ENCODE measurements at regions not wholly inside any gene's neighbourhood (a gene's known extent, or its start where the extent isn't known, plus 50 kb on each side); places are given as distances from the start of the nearest gene placed in this dataset.
"Not testable (repeated sequence)": the region's sequence is repeated elsewhere in the genome, so short reads cannot be mapped to it uniquely, and the experiment has no call there.

DNA sequence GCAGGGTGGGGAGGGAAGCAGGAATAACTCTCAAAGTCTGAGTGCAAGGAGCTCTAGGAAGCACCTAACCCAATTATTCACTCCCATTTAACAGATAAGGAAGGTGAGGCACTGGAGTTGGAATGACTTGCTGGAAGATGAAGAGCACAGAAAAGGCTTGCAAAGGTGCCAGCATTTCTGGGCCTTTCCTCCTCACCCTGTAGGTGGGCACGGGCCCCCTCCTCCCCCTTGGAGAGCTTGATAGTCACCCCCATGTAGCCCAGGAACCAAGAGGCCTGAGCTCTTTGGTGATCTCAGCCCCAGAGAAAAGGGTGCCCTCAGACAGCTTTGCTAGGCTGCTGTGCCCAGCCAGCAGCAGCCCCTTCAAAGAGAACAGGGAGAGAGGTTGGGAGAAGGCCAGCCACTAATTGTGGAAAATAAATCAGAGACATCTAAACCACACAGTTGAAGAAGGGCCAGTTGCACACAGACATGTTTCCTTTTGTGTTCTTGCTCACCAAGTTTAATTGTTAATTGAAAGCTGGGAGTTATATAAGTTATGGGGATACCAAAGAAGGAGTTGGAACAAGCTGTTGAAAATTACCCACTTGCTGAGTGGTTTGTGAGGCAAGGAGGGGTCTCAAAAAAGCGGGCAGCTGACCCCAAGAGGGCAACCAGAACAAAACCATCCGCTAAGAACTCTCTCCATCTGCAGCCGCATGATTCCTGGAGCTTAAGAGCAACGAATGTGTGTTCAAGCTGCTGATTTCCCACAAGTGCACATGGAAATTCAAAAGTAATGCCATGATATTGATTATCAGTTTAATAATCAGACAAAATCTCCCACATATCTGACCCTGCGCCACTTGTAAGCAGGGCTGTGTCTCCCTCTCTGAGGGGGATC is 77.0 kb downstream of the MRPL14 start:
- DNase-seq = peak; percentile 46

DNA sequence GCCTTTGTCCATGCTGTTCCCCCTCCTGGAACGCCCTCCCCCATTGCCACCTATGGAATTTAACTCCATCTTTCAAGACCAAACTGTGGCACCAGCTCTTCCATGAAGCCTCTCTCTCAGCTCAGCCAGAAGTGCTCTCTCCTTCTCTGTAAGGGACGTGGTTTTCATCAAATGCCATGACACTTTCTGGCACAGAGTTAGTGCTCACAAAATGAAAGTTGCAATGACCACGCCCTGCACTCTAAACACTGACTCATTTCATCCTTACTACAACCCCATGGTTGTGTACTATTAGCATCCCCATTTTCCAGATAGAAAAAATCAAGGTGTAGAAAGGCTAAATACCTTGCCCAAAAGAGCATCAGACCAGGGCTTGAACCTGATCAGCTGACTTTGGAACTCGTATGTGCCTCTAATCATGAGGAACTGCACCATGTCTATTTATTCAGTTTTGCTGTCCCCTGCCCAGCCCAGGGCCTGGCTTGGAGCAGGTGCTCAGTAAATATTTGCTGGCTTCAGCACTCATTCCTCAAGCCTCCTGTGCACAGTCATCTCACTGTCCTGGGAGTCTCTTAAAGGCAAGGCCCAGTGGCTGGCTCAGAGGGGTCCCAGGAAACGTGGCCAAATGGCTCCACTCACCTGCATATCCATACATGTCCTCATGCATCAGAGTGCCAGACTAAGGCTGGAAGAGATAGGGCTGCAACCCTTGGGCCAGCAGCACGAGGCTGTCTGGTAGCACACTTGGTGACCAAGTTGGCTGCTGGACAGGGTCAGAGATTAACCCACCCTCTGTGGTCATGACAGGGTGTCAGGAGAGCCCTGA is 77.9 kb downstream of the MRPL14 start:
- DNase-seq = peak; percentile 58

DNA sequence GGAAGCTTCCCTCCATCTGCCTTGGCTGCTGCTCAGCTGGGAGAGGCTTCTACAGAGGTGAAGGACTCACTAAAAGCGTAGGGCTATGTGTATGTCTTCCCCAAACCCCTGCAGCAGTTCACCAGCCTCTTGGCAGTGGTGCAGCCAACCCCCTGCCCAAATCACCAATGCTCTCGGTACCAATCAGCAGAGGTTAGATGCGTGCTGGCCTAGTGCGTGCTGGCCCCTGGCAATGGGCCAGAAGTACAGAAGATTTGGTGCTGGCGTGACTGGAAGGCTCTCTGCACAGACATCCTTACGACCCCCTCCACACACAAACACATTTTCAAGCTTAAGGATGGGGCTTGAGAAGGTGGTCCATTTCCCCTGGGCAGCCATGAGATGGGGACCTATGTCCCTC is 79.0 kb downstream of the MRPL14 start:
- no peak for DNase-seq

DNA sequence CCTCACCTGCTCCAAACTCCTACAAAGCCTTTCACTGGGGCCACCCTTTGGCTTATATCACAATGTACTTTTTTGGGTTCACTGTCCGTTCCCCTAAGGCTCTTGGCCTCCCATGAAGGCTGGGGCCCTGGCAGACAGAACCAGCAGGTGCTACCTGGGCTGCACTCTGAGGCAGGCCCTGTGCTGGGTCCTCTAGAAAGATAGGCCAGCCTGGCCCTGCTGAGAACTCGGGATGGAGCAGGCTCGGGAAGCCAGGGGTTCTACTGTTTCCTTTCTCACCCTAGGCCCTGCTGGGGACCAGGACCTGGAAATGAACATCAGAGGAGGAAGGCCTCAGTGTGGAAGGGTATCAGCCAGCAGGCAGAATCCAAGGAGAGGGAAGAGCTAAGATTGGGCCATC is 79.5 kb downstream of the MRPL14 start:
- DNase-seq = no peak

DNA sequence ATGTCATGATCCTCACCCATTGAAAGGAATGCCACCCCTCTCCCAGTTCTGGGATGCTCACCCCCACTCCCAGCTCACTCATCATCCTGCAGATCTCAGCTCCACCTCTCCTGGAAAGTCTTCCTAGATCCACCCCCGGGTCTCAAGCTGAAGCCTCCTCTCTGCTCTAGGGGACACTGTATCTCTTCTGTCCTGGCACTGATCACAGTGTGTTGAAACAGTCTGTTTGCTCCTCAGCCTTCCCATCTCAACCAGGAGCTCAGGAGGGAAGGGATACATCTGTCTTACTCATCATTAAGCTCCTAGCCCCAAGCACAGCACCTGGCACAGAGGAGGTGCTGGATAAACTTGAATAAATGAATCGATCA is 80.1 kb downstream of the MRPL14 start:
- no peak for DNase-seq

DNA sequence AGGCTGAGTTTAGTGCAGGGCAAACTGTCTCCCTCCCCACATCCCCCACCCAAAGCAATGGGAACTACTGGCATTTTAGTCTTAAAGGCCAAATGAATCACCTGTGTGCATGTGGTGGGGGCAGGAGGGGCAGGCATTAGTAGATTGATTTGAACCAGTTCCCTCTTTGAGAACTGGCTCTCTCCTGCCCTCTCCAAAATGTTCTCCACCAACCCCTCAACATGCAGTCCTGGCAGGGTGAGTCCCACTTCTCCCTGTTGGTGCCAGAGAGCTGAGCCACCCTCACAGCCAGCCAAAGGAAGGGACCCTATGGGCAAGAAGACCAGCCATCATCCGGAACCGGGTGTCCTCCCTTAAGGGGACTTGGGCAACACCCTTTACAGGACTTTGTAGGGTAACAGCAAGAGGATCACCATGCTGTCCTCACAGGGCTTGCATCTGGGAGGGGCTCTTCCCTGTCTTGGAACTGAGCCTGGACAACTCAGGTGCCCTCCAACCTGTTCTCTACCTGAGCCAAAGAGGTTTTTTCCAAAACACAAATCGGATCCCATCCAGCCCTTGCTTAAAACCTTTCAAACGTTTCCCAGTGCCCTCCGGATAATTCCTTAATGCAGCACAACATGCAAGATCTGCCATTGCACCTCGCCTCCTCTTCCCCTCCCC is 80.6 kb downstream of the MRPL14 start:
- no peak for DNase-seq

DNA sequence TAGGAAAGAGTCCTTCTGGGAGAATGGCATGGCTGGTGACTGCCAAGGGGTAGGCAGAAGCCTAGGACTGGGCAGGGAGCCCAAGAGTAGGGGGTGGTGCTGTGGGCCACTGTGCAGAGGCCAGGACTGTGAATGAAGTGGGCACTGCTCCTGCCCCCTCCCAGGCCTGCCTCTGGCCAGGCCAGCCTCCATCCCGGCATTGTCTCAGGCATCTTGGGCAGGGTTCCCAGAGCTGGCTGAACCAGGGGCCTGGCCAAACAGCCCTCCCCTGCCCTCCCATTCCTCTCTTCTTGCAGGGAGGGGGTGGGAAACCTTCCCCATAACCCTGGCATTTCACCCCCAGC is 81.6 kb downstream of the MRPL14 start:
- no peak for DNase-seq

DNA sequence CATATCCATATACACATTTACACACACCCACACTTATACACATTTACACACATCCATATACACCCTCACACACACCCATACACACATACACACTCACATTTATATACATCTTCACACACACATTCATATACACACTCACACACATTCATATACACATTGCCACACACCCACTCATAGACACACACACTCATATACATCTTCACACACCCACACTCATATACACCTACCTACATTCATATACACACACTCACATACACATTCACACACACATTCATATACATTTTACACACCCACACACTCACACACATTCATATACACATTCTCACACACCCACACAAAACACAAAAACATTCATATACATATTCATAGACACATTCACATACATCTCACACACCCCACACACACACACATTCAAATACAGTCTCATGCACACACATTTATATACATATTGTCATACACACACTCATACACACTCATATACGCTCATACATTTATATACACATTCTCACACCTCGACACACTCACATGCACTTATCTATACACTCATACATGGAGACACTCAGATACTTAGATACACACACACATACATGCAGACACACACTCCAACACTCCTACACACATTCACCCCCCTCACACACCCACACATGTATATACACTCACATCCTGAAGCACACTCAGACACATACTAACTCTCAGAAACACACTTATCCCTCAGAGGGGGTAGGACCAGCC is 82.1 kb downstream of the MRPL14 start:
- no peak for DNase-seq

DNA sequence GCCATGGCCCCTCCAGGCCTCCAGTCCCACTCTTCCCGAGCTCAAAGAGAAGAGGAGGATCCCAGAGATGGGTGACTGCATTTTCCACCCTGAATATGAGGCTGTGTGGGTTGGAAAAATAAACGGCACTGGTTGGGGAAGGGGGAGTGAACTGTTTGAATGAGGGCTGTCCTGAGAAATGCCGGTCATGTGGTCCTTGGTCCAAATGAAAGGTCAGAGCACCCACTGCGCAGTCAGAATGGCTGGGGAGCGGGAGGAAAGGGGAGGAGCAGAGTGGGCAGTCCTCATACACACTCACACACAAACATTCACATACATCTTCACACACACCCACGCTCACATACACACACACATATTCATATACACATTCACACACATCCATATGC is 83.1 kb downstream of the MRPL14 start:
- no peak for DNase-seq

DNA sequence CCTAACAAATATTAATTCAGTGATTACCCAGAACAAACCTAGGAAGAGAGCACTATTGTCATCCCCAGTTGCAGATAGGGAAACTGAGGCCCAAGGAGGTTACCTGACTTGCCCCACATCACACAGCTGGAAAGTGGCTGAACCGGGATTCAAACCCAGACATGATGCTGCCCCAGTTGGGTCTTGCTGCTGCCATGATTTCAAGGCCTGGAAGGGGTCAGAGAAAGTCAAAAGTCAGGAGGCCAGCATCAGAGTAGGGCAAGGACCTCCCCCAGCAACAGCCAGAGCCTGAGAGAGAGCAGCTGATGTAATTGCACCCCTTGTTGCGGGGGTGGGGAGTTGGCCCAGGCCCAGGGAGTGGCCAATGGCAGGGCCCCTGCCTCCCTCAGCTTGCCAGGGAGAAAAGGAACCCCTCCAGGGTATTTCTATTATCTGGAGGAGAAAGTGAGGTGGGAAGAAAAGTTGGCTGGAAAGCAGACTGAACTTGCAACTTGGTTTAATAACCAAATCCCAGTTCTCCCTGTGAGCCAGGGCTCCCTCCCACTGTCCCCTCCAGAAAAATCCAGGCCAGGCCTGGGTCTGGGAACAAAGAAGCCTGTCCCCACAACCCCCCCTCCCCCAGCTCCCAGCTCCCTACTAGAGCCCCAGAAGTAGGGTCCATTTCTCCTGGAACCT is 83.6 kb downstream of the MRPL14 start:
- DNase-seq = peak; percentile 76

DNA sequence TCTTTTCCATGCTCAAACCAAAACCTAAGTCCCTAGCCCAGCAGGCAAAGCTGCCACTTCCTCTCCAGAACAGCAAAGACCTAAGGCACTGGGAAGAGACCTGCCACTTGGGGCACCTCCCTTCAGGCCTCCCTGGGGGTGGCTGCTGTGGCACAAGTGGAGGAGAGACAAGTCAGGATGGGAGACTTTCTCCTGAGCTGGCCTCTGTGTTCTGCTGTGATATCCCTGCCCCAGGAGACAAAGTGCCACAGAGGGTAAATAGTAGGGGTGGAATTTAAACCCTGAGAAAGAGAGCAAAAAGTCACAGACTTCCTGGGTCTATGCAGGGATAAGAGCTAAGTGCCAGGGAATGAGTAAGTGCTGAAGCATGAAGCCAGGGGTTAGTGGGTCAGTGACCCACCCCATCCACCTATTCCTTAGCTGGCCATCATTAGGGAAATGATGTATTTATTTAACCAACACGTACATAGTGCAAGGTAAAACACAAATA is 84.2 kb downstream of the MRPL14 start:
- DNase-seq = peak; percentile 65

DNA sequence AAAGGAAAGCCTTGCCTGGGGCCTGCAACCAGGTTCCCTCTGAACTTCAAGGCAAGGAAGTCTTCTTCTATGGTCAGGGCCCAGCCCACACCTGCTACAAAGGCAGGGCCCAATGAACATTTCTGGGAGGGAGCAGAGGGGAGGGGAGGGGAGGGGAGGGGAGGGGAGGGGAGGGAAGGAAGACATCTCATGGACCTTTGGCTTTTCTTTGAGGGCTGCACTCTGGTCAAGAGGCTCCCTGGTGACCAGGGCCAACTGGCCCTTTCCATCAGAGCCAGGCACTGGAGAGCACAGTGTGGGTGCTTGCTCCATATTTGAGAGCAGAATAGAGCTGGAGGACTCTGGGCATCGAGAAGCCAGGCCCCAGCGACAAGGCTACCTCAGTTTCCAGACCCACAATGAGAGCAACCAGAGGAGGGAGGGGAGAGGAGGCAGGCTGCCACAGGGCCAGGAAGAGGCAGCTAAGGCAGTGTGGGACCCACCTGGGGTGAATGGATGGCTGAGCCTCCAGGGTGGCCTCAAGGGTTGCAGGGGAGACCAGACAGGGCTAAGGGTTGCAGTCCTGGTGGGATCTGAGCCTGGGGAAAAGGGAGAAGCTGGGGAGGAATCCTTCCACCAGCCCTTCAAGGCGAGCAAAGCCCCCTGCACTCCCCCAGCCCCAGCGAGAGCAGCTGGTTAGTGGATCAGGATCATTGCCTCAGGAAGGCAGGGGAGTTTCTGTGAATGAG is 84.8 kb downstream of the MRPL14 start:
- no peak for DNase-seq

DNA sequence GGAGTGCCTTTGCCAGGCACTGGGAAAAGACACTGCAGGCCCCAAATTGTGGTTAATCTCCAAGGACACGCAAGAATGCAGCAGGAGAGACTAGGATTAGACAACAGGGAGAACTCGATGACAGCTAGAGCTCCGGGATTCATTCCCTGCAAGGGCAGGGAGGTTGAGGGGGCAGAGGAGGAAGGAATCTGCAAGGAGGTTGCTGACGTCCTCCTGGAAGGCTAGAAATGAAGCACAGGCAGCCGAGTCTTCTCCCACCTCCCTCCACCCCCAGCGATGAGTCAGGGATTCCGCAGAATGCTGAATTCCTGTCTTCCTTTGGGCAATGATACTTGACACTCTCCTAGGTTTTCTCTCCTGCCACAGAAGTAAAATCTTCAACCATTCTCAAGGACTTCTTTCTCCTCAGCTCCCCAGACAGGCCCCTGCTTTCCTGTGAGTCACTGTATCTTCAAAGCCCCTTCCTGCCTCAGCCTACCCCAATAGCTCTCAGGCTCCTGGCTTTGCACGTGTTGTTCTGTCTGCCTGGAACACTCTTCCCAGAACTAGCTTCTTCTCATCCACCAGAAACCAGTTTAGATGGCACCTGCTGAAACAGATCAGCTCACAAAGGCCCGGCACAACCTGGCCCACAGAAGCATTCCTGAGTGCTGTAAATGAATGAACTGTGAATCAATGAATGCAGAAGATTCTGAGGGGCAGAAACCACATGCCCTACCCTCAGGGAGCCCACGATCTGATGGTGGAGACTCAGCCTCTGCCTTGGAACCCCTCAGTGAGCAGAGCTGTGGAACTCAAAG is 85.6 kb downstream of the MRPL14 start:
- DNase-seq = peak; percentile 99

DNA sequence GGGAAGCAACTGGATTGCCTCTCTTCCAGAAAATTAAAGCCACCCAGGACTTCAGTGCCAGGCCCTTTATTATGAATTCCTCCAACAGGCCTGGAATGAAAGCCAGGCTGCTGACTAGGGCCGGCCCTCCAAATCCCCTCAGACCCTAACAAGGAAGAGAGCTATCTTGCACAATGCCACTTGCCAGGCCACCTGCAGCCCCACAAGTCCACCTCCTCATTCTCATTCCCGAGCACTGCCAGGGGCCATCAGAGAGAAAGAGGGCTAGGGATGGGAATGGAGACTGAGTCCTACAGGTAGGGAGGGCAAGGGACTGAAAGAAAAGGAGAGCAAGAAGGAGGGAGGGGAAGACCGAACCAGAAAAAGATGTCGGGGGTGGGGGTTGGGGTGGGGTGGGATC is 86.5 kb downstream of the MRPL14 start:
- DNase-seq = no peak

DNA sequence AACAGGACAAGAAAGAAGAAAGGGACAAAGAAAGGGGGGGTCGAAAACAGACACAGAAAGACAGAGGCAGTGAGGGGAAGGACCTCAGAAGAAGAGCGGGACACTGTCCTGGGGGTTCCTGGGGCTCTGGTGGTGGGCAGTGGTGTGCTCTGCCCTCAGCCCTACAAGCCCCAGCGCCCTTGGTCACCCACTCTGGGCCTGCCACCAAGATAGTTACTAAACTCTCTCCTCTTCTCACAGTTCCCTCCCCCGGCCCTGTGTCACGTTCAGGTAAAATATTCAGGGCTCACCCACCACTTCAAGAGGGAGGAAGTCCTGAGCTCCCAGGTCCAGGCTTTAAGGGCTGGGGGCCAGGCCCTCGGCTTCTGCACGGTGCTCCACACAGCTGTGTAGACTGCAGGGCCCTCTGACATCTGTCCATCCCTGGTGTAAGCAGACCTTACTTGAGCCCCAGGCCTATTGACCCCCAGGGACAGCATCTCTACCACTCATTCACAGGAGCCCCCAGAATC is 87.4 kb downstream of the MRPL14 start:
- DNase-seq = no peak

DNA sequence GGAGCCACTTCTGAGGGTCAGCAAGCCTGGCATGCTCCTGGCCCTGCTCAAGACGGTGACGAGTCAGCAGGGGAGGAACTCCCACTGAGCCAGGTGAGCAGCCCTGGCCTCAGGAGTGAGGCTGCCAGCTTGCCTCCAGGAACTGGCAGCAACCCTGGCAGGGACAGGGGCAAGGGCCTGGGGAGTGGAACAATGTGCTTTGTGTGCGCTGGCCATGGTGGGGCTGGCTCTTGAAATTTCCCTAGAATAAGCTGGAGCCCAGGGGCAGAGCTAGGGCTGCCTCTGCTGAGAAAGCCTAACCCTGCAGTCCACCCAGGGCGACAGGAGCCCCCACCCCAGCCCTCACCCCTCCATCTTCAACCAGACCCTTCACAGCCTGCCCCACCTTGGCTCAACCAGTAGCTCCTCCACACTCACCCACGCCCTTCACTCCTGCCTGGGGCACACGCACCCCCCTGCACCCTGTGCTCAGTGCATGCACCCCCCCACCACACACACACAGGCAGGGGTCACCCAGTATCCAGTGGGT is 88.0 kb downstream of the MRPL14 start:
- DNase-seq = no peak

DNA sequence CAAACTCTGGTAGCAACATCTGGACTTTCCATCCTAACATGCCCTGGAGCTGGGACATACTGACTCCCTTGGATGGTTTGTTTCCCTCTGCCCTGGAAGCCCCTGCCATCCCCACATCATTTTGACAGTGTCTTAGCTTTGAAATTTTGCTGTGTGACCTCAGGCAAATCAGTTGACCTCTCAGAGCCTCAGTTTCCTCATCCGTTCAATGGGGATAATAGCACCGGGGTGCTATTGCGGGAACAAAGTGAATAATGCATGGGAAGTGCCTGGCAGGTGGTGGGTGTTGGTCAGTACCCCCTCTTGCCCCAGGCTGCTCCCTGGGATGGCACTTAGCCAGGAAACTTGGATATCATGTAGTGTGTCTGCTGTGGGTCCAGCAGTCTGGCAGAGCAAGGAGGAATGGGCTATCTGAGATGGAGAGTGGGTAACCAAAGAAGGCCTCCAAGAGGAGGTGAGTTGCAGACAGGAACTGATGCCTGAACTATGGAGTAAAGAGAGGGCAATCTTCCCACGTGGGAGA is 88.6 kb downstream of the MRPL14 start:
- DNase-seq = no peak

DNA sequence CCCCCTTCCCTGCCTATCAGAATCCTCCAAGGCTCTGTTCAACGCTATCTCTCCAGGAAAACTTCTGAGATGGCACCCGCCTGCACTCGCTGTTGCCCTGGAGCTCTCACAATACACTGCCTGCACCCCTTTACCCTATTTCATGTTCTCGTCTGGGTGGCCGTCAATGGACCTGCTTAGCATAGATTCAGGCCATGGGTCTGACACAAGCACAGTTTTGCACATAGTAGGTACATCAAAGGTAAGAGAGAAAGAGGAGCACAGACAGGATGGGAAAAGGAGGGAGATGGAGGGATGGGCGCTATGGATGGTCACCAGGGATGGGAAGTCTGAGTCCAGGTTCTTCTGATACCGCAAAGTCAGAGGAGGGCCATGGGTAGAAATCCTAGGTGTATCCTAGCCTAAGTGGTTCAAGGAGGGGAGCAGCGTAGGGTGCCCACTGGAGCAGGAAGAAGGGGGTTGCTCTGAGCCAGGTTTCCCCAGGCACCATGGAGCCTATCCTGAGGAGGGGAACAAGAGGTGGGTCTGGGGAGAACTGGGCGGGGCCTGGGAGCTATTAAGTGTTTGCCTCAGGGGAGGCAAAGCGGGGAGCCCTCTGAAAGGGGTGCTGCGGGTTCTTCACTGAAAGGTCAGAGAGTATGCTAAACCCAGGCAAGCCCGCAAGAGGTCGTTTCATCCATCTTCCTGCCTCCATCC is 89.3 kb downstream of the MRPL14 start:
- no peak for DNase-seq

DNA sequence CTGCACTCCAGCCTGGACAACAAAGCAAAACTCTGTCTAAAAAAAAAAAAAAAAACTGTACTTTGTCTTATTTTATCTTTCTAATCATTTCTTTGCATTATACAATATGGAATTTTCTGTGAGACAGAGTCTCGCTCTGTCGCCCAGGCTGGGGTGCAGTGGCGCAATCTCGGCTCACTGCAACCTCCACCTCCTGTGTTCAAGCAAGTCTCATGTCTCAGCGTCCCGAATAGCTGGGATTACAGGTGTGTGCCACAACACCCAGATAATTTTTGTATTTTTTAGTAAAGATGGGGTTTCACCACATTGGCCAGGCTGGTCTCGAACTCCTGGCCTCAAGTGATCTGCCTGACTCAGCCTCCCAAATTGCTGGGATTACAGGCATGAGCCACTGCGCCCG is 90.0 kb downstream of the MRPL14 start:
- DNase-seq = not testable (repeated sequence)

All from fibroblast of skin of scalp (primary cell).